Endodermal cell (in vitro differentiated cells): ENCODE measurements at regions not wholly inside any gene's neighbourhood (a gene's known extent, or its start where the extent isn't known, plus 50 kb on each side); places are given as distances from the start of the nearest gene placed in this dataset.
A peak's percentile ranks its signal among the peaks of the same experiment; 100 is the strongest.

ENCODE experiments used
- DNase-seq: peaks from one replicate; pipeline ENCODE4 v3.0.0-alpha.2; 2017
- H3K27ac ChIP-seq: 2 replicates; pipeline ENCODE4 v1.5.1; 2013; ENCODE audit warnings: mild to moderate bottlenecking, low read depth, low read length, moderate library complexity
- H3K27me3 ChIP-seq: 2 replicates; pipeline ENCODE4 v1.6.1; 2013; ENCODE audit warnings: mild to moderate bottlenecking, low read length, moderate library complexity; ENCODE audit not compliant: insufficient read depth, control insufficient read depth, poor library complexity, severe bottlenecking
- H3K36me3 ChIP-seq: 2 replicates; pipeline ENCODE4 v1.7.0; 2013; ENCODE audit warnings: mild to moderate bottlenecking, low read length, moderate library complexity; ENCODE audit not compliant: control insufficient read depth, insufficient read depth
- H3K4me1 ChIP-seq: one replicate; pipeline ENCODE4 v1.7.0; 2013; ENCODE audit warnings: low read length; ENCODE audit not compliant: control insufficient read depth, insufficient read depth
- H3K4me3 ChIP-seq: 2 replicates; pipeline ENCODE4 v1.5.1; 2013; ENCODE audit warnings: mild to moderate bottlenecking, low read length, moderate library complexity
- H3K9ac ChIP-seq: 2 replicates; pipeline ENCODE4 v1.6.1; 2013; ENCODE audit warnings: mild to moderate bottlenecking, low read length, moderate library complexity; ENCODE audit not compliant: poor library complexity, severe bottlenecking; ENCODE audit errors: extremely low read depth
- H3K9me3 ChIP-seq: 2 replicates; pipeline ENCODE4 v1.6.1; 2013; ENCODE audit warnings: mild to moderate bottlenecking, low read length, moderate library complexity; ENCODE audit not compliant: control insufficient read depth
- H3K27ac Mint-ChIP-seq: 2 replicates; pipeline ENCODE4 v1.8.0; 2020; ENCODE audit warnings: mixed read lengths
- H3K27me3 Mint-ChIP-seq: 2 replicates; pipeline ENCODE4 v1.8.0; 2021; ENCODE audit warnings: mild to moderate bottlenecking, mixed read lengths; ENCODE audit not compliant: insufficient read depth
- H3K36me3 Mint-ChIP-seq: 2 replicates; pipeline ENCODE4 v1.8.0; 2020; ENCODE audit warnings: low read depth, mixed read lengths
- H3K4me1 Mint-ChIP-seq: 2 replicates; pipeline ENCODE4 v1.8.0; 2020; ENCODE audit warnings: mixed read lengths
- H3K4me3 Mint-ChIP-seq: 2 replicates; pipeline ENCODE4 v1.8.0; 2020; ENCODE audit warnings: mild to moderate bottlenecking, moderate library complexity, mixed read lengths
- H3K9me3 Mint-ChIP-seq: 2 replicates; pipeline ENCODE4 v1.8.0; 2020; ENCODE audit warnings: mild to moderate bottlenecking, mixed read lengths
- WGBS, 2 experiments: methylation state at CpG; one replicate each; pipeline versions ENCODE4 v1.1.5 to v1.1.7; 2013; ENCODE audit warnings: missing lambda C conversion rate in 2 of 2, mixed read lengths in 1 of 2; ENCODE audit not compliant: insufficient coverage in 1 of 2, insufficient read length in 1 of 2; 5-methylcytosine and 5-hydroxymethylcytosine counted together
- TF ChIP-seq, protein P1 (sequence below): fragments of 200-600 bp; sonication (generic); conservative IDR thresholded peaks from 2 replicates; pipeline ENCODE4 v1.5.0; 2021; ENCODE audit warnings: antibody characterized with exemption, mild to moderate bottlenecking

DNA sequence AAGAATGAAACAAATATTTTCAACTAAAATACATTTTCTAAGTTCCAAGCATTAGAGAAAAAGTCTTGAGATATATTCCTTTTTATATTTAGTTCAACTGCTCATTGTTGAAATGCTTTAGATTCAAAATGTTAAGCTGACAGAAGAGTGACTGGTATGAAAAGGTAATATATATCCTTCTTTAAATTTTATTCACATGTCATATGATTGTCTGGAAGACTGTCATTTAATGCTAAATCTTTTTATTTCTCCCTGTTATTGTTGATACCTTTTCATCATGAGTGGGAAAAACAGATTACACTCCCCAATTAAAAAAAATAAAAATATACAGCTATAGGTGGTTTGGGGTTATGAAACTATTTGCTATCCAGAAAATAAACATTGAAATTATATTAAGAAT, 965.4 kb downstream of the JRKL start:
- TF ChIP-seq, protein P1, sequence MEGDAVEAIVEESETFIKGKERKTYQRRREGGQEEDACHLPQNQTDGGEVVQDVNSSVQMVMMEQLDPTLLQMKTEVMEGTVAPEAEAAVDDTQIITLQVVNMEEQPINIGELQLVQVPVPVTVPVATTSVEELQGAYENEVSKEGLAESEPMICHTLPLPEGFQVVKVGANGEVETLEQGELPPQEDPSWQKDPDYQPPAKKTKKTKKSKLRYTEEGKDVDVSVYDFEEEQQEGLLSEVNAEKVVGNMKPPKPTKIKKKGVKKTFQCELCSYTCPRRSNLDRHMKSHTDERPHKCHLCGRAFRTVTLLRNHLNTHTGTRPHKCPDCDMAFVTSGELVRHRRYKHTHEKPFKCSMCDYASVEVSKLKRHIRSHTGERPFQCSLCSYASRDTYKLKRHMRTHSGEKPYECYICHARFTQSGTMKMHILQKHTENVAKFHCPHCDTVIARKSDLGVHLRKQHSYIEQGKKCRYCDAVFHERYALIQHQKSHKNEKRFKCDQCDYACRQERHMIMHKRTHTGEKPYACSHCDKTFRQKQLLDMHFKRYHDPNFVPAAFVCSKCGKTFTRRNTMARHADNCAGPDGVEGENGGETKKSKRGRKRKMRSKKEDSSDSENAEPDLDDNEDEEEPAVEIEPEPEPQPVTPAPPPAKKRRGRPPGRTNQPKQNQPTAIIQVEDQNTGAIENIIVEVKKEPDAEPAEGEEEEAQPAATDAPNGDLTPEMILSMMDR, result no peak
- Histone ChIP-seq H3K9ac (no peak overlapping the region), H3K9me3 (peaks cover 20% of the 10 kb centered on the region), H3K36me3 (no peaks in the 10 kb centered on the region), H3K27ac (no peak overlapping the region), H3K27me3 (no peaks in the 10 kb centered on the region), H3K4me3 (no peak overlapping the region), H3K4me1 (peaks cover 5% of the 10 kb centered on the region)
- peaks cover 18% of the 10 kb centered on the region for H3K36me3 Mint-ChIP-seq
- H3K4me3 Mint-ChIP-seq, result no peak overlapping the region
- DNase-seq, result no peak
- H3K9me3 Mint-ChIP-seq, result peaks cover 7% of the 10 kb centered on the region
- peaks cover 33% of the 10 kb centered on the region for H3K4me1 Mint-ChIP-seq
- H3K27ac Mint-ChIP-seq, result no peak overlapping the region
- no peaks in the 10 kb centered on the region for H3K27me3 Mint-ChIP-seq

DNA sequence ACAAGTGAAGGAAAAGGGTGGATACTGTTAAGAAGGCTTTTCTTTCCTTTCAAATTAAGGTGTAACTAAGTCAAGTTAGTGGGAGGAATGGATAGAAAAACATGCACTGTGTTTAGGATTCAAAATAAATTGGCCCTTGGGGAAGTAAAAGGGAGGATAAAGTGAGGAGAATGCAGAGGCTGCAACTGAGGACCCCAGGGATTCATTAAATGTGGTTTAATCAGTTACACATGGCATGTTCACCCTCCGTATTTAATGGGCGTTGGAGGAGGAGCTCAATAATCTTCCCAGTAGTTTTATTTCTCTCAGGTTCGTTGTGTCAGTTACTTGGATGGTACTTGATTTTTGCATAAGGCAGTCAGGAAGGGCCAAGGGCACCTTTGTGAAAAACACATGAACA, 966.3 kb downstream of the JRKL start:
- H3K4me3 ChIP-seq, result no peak overlapping the region
- TF ChIP-seq, protein P1, result no peak
- H3K9ac ChIP-seq, result no peak overlapping the region
- H3K27ac ChIP-seq, result no peak overlapping the region
- DNase-seq, result no peak
- no peaks in the 10 kb centered on the region for H3K27me3 Mint-ChIP-seq
- H3K4me1 Mint-ChIP-seq, result peaks cover 33% of the 10 kb centered on the region
- H3K27ac Mint-ChIP-seq, result peak overlapping the region; percentile 37
- peaks cover 5% of the 10 kb centered on the region for H3K4me1 ChIP-seq
- H3K9me3 Mint-ChIP-seq, result no peaks in the 10 kb centered on the region
- H3K36me3 ChIP-seq, result no peaks in the 10 kb centered on the region
- peaks cover 14% of the 10 kb centered on the region for H3K36me3 Mint-ChIP-seq
- WGBS, 2 experiments, result 76 to 92% methylated on average over 2 to 3 of the region's 3 CpGs
- H3K9me3 ChIP-seq, result peaks cover 21% of the 10 kb centered on the region
- H3K4me3 Mint-ChIP-seq, result no peak overlapping the region
- H3K27me3 ChIP-seq, result no peaks in the 10 kb centered on the region

DNA sequence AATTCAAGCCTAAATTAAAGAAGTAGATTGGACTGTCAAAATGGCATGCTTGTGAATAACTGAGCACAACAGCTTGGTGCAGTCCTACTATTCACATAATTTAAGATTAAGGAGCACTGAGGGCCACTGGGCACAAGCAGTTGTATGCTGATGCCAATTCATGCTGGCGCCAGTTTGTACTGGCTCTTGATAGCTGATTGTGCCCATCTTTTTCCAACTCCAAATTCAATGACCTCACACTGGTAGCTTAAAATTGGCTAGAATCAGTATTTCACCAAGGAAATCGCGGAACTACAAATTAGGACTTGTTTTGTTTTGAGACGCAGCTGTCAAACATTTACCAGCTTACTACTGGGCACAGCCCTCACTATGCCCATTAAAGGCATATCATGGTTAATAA, 969.2 kb downstream of the JRKL start:
- H3K27me3 Mint-ChIP-seq, result no peaks in the 10 kb centered on the region
- no peak overlapping the region for H3K4me3 ChIP-seq
- WGBS, 2 experiments, result 93 to 96% methylated on average over 3 to 4 of the region's 4 CpGs
- peaks cover 14% of the 10 kb centered on the region for H3K4me1 Mint-ChIP-seq
- H3K27ac ChIP-seq, result no peak overlapping the region
- H3K4me3 Mint-ChIP-seq, result no peak overlapping the region
- H3K9me3 Mint-ChIP-seq, result peaks cover 1% of the 10 kb centered on the region
- peaks cover 23% of the 10 kb centered on the region for H3K9me3 ChIP-seq
- no peaks in the 10 kb centered on the region for H3K36me3 ChIP-seq
- H3K36me3 Mint-ChIP-seq, result peaks cover 7% of the 10 kb centered on the region
- H3K4me1 ChIP-seq, result peaks cover 5% of the 10 kb centered on the region
- H3K27ac Mint-ChIP-seq, result no peak overlapping the region
- no peaks in the 10 kb centered on the region for H3K27me3 ChIP-seq
- no peak for DNase-seq
- TF ChIP-seq, protein P1, result no peak
- no peak overlapping the region for H3K9ac ChIP-seq
